ENCODE measurements at regions not wholly inside any gene's neighbourhood (a gene's known extent, or its start where the extent isn't known, plus 50 kb on each side); places are given as distances from the start of the nearest gene placed in this dataset.

DNA sequence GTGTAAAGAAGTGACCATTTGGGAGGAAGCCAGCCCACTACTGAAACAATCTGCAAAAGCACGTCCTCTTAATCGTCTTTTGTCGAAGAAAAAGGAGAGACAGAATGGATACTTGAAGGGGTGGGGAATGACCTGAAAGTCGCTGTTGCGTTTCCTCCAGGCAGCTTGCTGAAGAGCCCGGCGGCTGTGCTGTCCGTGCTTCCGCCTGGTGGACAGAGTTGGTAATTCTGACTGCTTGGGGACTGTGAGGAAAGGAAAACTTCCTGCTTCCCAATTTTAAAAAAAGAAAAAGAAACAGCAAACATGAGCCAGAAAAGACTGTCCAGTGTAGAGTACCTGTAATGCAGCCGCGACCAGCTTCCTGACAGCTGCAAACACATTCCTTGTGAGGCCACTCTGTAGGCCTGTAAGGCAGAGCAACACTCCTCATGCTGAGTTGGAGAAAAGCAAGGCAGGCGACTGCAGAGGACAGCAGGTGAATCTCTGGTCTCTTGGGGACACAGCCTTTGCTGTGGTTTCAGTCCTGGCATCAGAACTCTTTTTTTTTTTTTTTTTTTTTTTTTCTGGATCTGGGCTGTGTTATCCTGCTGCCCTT is 251.1 kb upstream of the TBX18 start:
- TF ChIP-seq, protein P1, sequence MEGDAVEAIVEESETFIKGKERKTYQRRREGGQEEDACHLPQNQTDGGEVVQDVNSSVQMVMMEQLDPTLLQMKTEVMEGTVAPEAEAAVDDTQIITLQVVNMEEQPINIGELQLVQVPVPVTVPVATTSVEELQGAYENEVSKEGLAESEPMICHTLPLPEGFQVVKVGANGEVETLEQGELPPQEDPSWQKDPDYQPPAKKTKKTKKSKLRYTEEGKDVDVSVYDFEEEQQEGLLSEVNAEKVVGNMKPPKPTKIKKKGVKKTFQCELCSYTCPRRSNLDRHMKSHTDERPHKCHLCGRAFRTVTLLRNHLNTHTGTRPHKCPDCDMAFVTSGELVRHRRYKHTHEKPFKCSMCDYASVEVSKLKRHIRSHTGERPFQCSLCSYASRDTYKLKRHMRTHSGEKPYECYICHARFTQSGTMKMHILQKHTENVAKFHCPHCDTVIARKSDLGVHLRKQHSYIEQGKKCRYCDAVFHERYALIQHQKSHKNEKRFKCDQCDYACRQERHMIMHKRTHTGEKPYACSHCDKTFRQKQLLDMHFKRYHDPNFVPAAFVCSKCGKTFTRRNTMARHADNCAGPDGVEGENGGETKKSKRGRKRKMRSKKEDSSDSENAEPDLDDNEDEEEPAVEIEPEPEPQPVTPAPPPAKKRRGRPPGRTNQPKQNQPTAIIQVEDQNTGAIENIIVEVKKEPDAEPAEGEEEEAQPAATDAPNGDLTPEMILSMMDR (IDR thresholded peaks at IDR 0.05; ENCODE audit: low read depth, low read length, missing input control) = peak; percentile 66
- TF ChIP-seq, protein P2, sequence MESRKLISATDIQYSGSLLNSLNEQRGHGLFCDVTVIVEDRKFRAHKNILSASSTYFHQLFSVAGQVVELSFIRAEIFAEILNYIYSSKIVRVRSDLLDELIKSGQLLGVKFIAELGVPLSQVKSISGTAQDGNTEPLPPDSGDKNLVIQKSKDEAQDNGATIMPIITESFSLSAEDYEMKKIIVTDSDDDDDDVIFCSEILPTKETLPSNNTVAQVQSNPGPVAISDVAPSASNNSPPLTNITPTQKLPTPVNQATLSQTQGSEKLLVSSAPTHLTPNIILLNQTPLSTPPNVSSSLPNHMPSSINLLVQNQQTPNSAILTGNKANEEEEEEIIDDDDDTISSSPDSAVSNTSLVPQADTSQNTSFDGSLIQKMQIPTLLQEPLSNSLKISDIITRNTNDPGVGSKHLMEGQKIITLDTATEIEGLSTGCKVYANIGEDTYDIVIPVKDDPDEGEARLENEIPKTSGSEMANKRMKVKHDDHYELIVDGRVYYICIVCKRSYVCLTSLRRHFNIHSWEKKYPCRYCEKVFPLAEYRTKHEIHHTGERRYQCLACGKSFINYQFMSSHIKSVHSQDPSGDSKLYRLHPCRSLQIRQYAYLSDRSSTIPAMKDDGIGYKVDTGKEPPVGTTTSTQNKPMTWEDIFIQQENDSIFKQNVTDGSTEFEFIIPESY (IDR thresholded peaks at IDR 0.05) = no peak
- TF ChIP-seq FOXA2 (IDR thresholded peaks at IDR 0.05) (no peak), GABPA (IDR thresholded peaks at IDR 0.05 in 1 of 2, conservative IDR thresholded peaks at IDR 0.05 in 1 of 2) (no peak), YY1 (IDR thresholded peaks at IDR 0.05) (no peak), SP1 (IDR thresholded peaks at IDR 0.05) (no peak), TAF1 (conservative IDR thresholded peaks at IDR 0.05) (no peak), FOXA1 (IDR thresholded peaks at IDR 0.05) (no peak), RAD21 (IDR thresholded peaks at IDR 0.05) (peak; percentile 73 to 85), NR2F2 (IDR thresholded peaks at IDR 0.05) (no peak)
- TF ChIP-seq, protein P3, sequence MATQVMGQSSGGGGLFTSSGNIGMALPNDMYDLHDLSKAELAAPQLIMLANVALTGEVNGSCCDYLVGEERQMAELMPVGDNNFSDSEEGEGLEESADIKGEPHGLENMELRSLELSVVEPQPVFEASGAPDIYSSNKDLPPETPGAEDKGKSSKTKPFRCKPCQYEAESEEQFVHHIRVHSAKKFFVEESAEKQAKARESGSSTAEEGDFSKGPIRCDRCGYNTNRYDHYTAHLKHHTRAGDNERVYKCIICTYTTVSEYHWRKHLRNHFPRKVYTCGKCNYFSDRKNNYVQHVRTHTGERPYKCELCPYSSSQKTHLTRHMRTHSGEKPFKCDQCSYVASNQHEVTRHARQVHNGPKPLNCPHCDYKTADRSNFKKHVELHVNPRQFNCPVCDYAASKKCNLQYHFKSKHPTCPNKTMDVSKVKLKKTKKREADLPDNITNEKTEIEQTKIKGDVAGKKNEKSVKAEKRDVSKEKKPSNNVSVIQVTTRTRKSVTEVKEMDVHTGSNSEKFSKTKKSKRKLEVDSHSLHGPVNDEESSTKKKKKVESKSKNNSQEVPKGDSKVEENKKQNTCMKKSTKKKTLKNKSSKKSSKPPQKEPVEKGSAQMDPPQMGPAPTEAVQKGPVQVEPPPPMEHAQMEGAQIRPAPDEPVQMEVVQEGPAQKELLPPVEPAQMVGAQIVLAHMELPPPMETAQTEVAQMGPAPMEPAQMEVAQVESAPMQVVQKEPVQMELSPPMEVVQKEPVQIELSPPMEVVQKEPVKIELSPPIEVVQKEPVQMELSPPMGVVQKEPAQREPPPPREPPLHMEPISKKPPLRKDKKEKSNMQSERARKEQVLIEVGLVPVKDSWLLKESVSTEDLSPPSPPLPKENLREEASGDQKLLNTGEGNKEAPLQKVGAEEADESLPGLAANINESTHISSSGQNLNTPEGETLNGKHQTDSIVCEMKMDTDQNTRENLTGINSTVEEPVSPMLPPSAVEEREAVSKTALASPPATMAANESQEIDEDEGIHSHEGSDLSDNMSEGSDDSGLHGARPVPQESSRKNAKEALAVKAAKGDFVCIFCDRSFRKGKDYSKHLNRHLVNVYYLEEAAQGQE (IDR thresholded peaks at IDR 0.05) = no peak
- TF ChIP-seq, protein P4, sequence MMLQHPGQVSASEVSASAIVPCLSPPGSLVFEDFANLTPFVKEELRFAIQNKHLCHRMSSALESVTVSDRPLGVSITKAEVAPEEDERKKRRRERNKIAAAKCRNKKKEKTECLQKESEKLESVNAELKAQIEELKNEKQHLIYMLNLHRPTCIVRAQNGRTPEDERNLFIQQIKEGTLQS (IDR thresholded peaks at IDR 0.05) = no peak
- TF ChIP-seq, protein P5, sequence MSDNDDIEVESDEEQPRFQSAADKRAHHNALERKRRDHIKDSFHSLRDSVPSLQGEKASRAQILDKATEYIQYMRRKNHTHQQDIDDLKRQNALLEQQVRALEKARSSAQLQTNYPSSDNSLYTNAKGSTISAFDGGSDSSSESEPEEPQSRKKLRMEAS (IDR thresholded peaks at IDR 0.05) = no peak
